Renal pelvis (tissue), 1 donor: ENCODE measurements at regions not wholly inside any gene's neighbourhood (a gene's known extent, or its start where the extent isn't known, plus 50 kb on each side); places are given as distances from the start of the nearest gene placed in this dataset.
"Not testable (repeated sequence)": the region's sequence is repeated elsewhere in the genome, so short reads cannot be mapped to it uniquely, and the experiment has no call there.

ENCODE experiments used
- DNase-seq: peaks from one replicate; pipeline ENCODE4 v3.0.0-alpha.2; 2013

DNA sequence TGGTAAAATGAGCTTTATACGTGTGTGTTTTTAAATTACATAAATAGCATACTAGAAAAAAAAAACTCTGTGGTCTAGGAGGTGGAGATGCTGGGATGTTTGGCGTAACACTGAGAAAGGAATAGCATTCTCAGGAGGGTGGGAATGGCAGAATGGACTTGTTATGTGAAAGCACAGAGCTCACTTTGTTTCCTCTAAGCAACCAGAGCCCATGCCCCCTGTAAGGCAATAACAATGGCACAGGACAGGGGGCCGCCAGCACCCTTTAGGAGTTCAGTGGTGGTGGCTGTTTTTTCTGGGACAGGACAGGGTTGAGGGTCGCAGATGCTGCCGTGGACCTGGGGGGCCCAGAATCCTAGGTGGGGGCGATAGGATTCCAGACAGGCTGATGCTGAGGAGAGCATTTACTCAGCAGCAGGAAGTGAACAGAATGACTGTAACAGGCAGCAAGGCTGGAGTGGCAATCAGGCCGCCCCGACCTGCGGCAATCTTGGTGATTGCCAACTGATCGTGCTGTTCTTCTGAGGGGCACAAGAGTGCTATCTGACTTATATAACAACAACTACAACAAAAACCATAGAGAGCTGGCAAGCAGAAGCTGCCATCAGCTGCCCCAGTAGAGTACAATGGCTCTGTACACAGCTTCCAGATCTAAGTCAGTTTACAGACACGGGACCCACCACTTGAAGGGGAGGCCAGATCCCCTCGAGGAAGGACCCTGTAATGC lies 160.4 kb downstream of the UACA start:
- no peak for DNase-seq

GRCh38 chr15:70602281-70602680 lies 161.1 kb downstream of the UACA start:
- DNase-seq: no peak

- no peak for DNase-seq
Observed at GRCh38 chr15:70597945-70598344, 165.4 kb downstream of the UACA start.

GRCh38 chr15:70597056-70597603 lies 166.2 kb downstream of the UACA start:
- DNase-seq: no peak

DNA sequence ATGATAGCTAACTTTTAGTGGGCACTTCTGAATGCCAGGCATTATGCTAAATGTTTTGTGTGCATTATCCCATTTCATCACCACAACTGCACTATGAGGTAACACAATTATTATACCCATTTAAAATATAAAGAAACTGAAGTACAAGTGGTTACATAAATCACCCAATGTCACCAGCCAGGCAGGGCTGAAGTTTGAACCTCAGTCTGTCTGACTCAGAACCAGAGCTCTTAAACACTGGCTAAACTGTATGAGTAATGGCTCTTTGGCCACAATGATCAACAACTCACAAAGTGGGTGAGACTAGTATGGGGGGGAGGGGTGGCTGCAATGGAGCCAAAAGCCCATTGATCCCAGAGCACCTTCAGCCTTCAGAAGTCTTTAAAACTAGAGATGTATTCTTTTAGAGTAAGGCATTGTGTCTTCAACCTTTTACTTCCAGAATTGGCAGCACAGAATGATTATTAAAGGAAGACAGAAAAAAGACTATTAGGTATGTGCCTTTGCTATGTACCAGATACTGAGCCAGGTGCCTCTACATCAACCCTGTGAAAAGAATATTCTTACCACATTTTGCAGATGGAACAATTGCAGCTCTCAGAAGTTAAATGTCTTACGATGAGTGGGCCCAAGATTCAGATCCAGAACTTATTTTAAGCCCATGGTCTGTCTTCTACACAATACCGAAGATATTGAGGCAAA lies 166.9 kb downstream of the UACA start:
- no peak for DNase-seq

- DNase-seq: no peak
Observed at GRCh38 chr15:70593795-70594194, 169.6 kb downstream of the UACA start.

DNA sequence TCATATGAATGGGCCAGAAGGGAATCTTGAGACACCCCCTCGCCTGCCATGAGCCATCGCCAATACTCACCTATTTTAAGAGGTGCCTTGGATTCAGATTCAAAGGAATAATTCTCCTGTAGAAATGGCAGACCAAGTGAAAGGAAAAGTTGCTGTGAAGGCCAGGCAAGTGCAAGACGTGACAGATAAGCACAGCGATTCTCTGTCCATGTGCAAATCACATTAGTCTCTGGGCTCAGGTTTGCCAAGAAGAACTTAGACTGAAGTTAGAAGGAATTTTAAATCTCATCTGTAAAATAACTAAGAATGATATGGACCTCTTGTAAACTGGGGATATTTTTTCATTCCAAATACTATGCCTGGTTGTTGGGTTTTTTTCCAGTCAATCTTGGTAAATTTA lies 173.6 kb downstream of the UACA start:
- no peak for DNase-seq

GRCh38 chr15:70589221-70589620 lies 174.1 kb downstream of the UACA start:
- DNase-seq: no peak

- DNase-seq: no peak
Observed at GRCh38 chr15:70588613-70589012, 174.7 kb downstream of the UACA start.

DNA sequence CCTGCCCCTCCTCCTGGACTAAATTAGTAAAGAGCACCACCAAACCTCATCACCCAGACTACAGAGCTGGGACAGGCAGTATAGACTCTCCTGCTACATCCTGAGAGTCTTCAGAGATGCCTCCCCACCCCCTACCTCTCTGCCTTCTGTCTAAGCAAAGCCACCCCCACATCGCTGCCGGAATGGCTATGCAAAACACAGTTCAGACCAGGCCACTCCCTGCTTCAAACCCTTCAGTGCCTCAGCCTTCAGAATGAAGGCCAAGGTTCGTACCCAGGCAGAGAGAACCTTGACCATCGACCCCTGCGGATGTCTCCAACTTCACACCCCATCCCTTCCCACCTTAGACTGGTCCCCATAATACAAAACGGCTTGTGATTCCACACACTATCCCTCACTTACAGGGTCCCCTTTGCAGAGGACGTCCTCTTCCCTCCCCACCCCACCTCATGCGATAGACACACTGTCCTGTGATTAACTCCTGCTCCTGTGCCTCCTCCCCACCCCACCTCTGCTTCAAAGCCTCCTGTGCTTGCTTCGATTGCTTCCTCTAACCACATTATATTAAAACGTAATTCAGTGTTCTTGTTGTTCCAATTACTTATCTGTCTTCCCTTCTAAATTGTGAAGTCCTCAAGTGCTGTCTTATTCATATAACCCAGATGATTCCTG lies 175.3 kb downstream of the UACA start:
- no peak for DNase-seq

DNA sequence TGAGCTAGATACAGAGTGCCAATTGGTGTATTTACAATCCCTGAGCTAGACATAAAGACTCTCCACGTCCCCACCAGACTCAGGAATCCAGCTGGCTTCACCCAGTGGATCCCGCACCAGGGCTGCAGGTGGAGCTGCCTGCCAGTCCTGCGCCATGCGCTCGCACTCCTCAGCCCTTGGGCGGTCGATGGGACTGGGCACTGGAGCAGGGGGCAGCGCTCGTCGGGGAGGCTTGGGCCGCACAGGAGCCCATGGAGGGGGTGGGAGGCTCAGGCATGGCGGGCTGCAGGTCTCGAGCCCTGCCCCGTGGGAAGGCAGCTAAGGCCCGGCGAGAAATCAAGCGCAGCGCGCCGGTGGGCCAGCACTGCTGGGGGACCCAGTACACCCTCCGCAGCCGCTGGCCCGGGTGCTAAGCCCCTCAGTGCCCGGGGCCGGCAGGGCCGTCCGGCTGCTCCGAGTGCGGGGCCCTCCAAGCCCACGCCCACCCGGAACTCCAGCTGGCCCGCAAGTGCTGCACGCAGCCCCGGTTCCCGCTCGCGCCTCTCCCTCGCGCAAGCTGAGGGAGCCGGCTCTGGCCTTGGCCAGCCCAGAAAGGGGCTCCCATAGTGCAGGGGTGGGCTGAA lies 176.2 kb downstream of the UACA start:
- DNase-seq: not testable (repeated sequence)

- DNase-seq: no peak
Observed at GRCh38 chr15:70586241-70586640, 177.1 kb downstream of the UACA start.

DNA sequence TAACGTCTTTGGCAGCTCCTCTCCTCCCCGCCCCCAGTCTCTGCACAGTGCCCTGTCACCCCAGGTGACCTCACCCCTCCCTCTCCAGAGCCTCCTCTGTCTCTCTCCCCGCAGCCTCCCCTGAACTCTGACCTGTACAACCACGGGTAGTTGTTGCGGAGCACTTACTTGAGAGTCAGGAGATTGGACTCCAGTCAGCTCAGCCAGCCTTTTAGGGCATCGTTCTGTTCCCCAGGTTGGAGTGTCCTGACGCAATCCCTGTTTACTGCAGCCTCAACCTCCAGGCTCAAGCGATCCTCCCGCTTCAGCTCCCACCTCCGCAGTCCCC lies 177.7 kb downstream of the UACA start:
- no peak for DNase-seq

DNA sequence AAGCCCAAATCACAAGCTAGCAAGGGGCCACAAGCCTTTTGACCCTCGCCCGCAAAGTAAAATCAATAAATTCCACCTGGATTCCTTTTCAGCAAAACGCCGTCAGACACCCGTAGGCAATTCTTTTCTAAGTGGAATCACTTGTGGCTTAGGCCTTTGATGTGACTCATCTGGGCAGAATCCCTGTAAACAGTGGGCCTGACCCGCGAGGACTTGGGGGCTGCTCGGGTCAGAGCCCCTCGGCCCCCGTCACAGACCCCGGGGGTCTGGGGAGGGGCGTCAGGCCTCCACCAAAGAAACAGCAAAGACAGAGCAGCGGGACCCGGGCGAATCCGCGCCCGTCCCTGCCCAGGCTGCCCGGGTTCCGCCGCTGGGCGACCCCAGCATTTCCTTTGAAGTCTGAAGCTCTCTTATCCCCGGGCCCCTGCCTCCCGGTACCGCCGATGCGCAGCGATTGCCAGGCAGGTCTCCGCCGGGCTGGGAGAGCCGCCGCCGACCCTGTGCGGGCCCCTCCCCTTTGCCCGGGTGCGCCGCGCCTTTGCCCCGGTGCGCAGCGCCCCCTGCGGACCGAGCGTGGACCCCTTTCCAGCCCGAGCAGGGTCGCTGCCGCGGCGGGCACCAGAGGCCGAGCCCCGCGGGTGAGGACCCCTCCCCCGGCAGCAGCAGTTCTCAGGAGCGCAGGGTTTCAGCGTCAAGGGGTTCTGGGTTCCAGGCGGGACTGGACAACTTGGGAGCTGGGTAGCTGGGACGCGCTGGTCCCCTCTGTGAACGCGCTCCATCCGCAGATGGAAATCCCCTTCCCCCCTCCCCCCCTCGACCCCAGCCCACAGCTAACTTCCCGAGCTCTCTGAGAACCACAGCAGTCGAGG lies 178.3 kb downstream of the UACA start:
- DNase-seq: no peak

GRCh38 chr15:70584441-70584837 lies 178.9 kb downstream of the UACA start:
- DNase-seq: no peak

- DNase-seq: no peak
Observed at GRCh38 chr15:70583006-70583405, 180.4 kb downstream of the UACA start.

GRCh38 chr15:70582143-70582945 lies 181.0 kb downstream of the UACA start:
- DNase-seq: no peak

GRCh38 chr15:70580958-70581357 lies 182.4 kb downstream of the UACA start:
- DNase-seq: no peak

- DNase-seq: no peak
Observed at GRCh38 chr15:70580286-70580685, 183.1 kb downstream of the UACA start.

GRCh38 chr15:70579766-70580165 lies 183.6 kb downstream of the UACA start:
- no peak for DNase-seq

- no peak for DNase-seq
Observed at GRCh38 chr15:70578196-70578595, 185.2 kb downstream of the UACA start.
